ENCODE measurements at regions not wholly inside any gene's neighbourhood (a gene's known extent, or its start where the extent isn't known, plus 50 kb on each side); places are given as distances from the start of the nearest gene placed in this dataset.

DNA sequence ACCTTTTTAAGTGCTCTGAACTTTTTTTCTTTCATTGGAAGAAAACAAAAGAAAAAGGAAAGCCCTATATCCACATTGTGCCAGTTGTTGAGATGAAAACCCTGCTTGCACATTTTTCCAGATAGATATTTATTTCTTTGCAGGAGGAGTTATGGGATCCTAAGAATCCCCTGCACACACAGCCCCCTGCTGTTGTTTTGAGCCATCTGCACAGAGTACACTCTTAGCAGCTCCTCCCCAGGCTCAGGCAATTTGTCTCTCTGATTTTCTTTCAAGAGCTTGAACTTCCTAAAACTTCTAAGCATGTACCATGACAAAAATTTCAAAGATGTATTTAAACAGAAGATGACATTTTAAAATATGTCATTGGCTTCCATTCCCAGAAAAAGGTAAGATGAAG is 436.9 kb downstream of the METTL4 start:
- Histone ChIP-seq H3K4me3 (ENCODE audit: low read depth, low read length) (no peak overlapping the region), H3K9me3 (ENCODE audit: severe bottlenecking) (no peaks in the 10 kb centered on the region), H3K36me3 (no peaks in the 10 kb centered on the region), H3K27me3 (ENCODE audit: insufficient read depth, low read depth, severe bottlenecking) (no peaks in the 10 kb centered on the region), H3K27ac (no peak overlapping the region)
- DNase-seq = peak; percentile 15
- TF ChIP-seq, protein P1, sequence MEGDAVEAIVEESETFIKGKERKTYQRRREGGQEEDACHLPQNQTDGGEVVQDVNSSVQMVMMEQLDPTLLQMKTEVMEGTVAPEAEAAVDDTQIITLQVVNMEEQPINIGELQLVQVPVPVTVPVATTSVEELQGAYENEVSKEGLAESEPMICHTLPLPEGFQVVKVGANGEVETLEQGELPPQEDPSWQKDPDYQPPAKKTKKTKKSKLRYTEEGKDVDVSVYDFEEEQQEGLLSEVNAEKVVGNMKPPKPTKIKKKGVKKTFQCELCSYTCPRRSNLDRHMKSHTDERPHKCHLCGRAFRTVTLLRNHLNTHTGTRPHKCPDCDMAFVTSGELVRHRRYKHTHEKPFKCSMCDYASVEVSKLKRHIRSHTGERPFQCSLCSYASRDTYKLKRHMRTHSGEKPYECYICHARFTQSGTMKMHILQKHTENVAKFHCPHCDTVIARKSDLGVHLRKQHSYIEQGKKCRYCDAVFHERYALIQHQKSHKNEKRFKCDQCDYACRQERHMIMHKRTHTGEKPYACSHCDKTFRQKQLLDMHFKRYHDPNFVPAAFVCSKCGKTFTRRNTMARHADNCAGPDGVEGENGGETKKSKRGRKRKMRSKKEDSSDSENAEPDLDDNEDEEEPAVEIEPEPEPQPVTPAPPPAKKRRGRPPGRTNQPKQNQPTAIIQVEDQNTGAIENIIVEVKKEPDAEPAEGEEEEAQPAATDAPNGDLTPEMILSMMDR (IDR thresholded peaks at IDR 0.05; ENCODE audit: low read depth, low read length) = peak; percentile 44

- Histone ChIP-seq H3K36me3 (no peaks in the 10 kb centered on the region), H3K27ac (no peak overlapping the region), H3K9me3 (ENCODE audit: severe bottlenecking) (no peaks in the 10 kb centered on the region), H3K27me3 (ENCODE audit: insufficient read depth, low read depth, severe bottlenecking) (no peaks in the 10 kb centered on the region), H3K4me3 (ENCODE audit: low read depth, low read length) (no peak overlapping the region)
- TF ChIP-seq, protein P1 (IDR thresholded peaks at IDR 0.05; ENCODE audit: low read depth, low read length) = no peak
- no peak for DNase-seq
Measured at GRCh38 chr18:2135309-2135708, 436.0 kb downstream of the METTL4 start.

- H3K27ac ChIP-seq = no peak overlapping the region
- TF ChIP-seq, protein P1 (IDR thresholded peaks at IDR 0.05; ENCODE audit: low read depth, low read length) = no peak
- H3K27me3 ChIP-seq (ENCODE audit: insufficient read depth, low read depth, severe bottlenecking) = no peaks in the 10 kb centered on the region
- no peak overlapping the region for H3K4me3 ChIP-seq (ENCODE audit: low read depth, low read length)
- H3K36me3 ChIP-seq = no peaks in the 10 kb centered on the region
- no peaks in the 10 kb centered on the region for H3K9me3 ChIP-seq (ENCODE audit: severe bottlenecking)
- no peak for DNase-seq
Measured at GRCh38 chr18:2138552-2138951, 432.8 kb downstream of the METTL4 start.

- H3K36me3 ChIP-seq = no peaks in the 10 kb centered on the region
Measured at GRCh38 chr18:2139691-2140090, 431.6 kb downstream of the METTL4 start.

GRCh38 chr18:2143636-2144035 is 427.7 kb downstream of the METTL4 start:
- no peaks in the 10 kb centered on the region for H3K36me3 ChIP-seq
- H3K9me3 ChIP-seq (ENCODE audit: severe bottlenecking) = no peaks in the 10 kb centered on the region
- no peak for DNase-seq
- TF ChIP-seq, protein P1 (IDR thresholded peaks at IDR 0.05; ENCODE audit: low read depth, low read length) = no peak
- H3K27ac ChIP-seq = no peak overlapping the region
- no peak overlapping the region for H3K4me3 ChIP-seq (ENCODE audit: low read depth, low read length)
- no peaks in the 10 kb centered on the region for H3K27me3 ChIP-seq (ENCODE audit: insufficient read depth, low read depth, severe bottlenecking)

More at GRCh38 chr18:2139691-2140090, 431.6 kb downstream of the METTL4 start:
- DNase-seq = no peak
- Histone ChIP-seq H3K9me3 (ENCODE audit: severe bottlenecking) (no peaks in the 10 kb centered on the region), H3K27me3 (ENCODE audit: insufficient read depth, low read depth, severe bottlenecking) (no peaks in the 10 kb centered on the region), H3K4me3 (ENCODE audit: low read depth, low read length) (no peak overlapping the region), H3K27ac (no peak overlapping the region)
- TF ChIP-seq, protein P1 (IDR thresholded peaks at IDR 0.05; ENCODE audit: low read depth, low read length) = no peak

- Histone ChIP-seq H3K27me3 (ENCODE audit: insufficient read depth, low read depth, severe bottlenecking) (no peaks in the 10 kb centered on the region), H3K9me3 (ENCODE audit: severe bottlenecking) (no peaks in the 10 kb centered on the region), H3K36me3 (no peaks in the 10 kb centered on the region), H3K27ac (no peak overlapping the region), H3K4me3 (ENCODE audit: low read depth, low read length) (no peak overlapping the region)
- DNase-seq = no peak
- TF ChIP-seq, protein P1 (IDR thresholded peaks at IDR 0.05; ENCODE audit: low read depth, low read length) = no peak
Measured at GRCh38 chr18:2144811-2145210, 426.5 kb downstream of the METTL4 start.
